HG02798 (cell line): ENCODE measurements at regions not wholly inside any gene's neighbourhood (a gene's known extent, or its start where the extent isn't known, plus 50 kb on each side); places are given as distances from the start of the nearest gene placed in this dataset.

Experiments
- ATAC-seq: cut with Tn5 transposase; IDR thresholded peaks from one replicate; pipeline ENCODE4 v1.9.1; 2021; ENCODE audit warnings: mild to moderate bottlenecking; ENCODE audit not compliant: unreplicated experiment, poor library complexity

DNA sequence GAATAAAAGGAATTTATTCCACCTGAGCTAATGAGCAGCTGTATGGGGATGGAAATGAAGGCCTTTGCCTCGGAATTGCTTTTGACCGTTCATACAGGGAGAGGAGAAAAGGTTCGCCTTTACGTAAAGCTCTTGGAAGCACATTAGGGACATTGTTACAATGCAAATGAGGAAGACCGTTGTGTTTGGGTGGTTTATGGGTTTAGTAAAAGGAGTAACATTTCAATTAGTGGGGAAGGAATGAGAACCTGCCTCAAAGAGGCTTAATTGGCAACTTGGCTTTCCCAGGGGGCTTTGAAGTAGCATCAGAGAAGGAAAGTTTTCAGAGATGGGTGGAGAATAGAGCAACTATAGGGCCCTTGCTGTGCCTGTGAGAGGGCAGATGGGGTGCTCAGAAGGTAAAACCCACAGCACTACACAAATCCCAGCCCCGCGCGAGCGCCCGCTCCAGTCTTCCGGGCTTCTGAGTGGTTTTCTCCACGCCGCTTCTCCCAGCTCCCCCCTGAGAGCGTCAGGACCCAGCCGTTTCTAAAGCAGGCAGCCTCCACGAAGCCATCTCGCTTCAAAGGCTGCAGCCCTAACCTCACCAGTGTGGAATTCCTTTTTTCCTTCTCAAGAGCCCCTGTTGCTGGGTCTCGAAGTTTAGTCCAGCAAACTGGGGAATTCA, 192.0 kb upstream of the HES1 start:
- no peak for ATAC-seq

DNA sequence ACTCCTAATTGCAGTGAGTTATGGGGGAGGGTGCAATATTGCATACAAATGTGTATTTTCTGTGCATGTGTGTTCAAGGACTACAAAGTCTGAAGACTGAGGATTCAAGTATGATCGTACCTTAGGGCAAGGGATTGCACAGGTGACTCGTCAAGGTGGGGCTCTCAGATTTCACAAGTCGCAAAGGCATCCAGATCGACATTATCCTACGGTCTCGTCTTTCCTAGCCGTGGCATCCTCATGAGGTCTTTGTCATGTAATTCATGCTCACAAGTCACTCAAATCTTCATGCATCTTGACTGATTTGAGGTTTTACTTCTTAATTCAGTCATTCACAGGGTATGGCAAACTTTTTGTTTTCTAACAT, 191.4 kb upstream of the HES1 start:
- ATAC-seq: no peak

- ATAC-seq: no peak
These were observed 190.8 kb upstream of the HES1 start for GRCh38 chr3:193945143-193945542.

GRCh38 chr3:193946945-193947344, 189.0 kb upstream of the HES1 start:
- no peak for ATAC-seq

DNA sequence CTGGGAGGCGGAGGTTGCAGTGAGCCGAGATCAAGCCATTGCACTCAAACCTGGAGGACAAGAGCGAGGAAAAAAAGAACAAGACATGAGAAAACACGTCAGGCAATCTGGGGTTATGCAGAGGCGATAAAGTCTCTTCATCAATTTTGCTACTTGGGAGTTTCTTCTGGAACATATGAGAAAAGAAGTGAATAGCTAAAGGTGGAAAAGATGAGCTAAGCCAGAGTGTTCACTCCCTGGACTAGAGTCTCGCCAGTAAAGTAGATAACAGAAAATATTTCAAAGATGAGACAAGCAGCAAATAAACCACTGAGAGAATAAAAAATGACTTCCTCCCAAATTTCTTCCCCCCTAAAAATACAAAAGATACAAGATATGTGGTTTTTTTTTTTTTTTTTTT, 188.4 kb upstream of the HES1 start:
- ATAC-seq: no peak

DNA sequence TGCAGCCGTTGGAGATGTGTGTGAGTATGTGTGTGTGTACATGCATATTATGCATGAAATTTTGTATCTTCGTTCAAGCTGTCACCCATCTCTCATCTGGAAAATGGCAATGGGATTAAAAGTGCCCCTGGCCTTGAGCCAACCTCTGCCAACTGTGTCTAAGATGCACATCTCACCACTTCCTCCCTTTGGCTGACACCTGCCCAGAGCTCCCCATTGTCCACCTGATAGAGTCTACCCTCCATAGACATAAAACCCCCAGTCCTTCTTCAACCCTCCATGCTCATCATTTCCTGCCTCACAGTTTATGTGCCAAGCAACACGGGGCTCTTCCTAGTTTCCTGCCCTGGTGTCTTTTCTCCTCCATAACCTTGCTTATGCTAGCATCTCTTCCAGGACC, 187.5 kb upstream of the HES1 start:
- no peak for ATAC-seq

GRCh38 chr3:193951859-193952258, 184.1 kb upstream of the HES1 start:
- ATAC-seq: no peak

DNA sequence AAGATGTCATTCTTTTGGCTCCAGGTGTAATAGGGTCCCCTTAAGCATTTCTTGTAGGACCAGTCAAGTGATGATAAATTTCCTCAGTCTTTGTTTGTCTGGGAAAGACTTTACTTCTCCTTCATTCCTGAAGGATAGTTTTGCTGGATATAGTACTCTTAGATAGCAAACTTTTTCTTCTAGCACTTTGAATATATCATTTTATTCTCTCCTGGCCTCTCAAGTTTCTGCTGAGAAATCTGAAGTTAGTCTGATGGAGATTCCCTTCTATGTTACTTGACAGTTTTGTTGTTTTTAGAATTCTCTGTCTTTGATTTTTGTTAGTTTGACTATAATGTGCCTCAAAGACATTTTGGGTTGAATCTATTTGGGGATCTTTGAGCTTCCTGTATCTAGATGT, 181.2 kb upstream of the HES1 start:
- ATAC-seq: no peak

DNA sequence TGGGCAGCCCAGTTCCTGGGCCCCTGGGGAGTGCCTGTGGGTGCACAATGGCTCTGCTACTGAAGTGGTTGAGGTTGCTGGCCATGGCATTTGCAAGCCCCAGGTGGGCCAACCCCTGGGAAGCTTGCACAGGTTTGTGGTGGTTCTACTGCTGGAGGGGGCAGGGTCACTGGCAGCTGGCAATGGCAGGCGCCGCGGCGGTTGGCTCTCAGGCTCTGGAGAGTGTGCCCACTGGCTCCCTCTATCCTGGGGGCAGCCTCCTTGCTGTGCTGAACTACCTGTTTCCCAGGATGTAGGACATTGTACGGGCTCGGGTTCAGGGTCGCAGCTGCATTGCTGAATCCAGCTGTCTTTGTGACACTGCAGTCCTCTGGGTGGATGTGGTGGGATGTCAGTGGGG, 180.2 kb upstream of the HES1 start:
- no peak for ATAC-seq

GRCh38 chr3:193959861-193960260, 176.1 kb upstream of the HES1 start:
- no peak for ATAC-seq

DNA sequence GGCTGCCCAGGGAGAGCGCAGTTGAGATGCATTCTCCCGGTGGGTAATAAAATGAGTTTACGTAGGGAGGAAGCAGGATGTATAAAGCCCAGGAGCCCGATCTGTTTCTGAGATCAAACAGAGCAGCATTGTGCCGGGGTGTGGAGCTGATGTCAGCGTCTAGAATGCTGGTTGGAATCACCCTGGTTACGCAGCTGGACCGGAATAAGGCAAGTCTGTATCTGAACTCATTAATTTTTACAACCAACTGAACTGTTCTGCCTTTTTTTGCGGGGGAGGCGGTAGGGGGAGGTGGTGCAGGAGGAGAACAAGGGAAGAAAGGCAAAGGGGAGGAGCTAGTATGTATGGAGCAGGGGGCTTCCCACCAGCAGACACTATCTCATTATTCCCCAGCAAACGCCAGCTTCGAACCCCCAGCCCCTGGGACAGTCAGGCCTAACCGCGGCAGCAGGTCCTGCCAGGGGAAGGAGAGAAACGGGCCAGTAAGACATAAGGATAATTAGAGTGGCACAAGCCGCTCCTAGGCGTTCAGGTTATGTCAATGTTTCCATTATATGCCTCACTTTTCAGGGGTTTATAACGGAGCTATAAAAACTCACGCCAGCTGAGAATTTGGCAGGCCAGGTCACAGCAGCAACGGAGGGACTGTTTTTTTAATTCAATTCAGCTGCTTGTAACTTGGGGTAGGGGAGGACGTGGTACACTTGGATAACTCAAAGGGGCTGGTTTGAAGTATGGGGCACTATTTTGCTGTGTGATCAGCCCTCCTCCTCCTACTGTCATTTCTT, 175.3 kb upstream of the HES1 start:
- no peak for ATAC-seq

DNA sequence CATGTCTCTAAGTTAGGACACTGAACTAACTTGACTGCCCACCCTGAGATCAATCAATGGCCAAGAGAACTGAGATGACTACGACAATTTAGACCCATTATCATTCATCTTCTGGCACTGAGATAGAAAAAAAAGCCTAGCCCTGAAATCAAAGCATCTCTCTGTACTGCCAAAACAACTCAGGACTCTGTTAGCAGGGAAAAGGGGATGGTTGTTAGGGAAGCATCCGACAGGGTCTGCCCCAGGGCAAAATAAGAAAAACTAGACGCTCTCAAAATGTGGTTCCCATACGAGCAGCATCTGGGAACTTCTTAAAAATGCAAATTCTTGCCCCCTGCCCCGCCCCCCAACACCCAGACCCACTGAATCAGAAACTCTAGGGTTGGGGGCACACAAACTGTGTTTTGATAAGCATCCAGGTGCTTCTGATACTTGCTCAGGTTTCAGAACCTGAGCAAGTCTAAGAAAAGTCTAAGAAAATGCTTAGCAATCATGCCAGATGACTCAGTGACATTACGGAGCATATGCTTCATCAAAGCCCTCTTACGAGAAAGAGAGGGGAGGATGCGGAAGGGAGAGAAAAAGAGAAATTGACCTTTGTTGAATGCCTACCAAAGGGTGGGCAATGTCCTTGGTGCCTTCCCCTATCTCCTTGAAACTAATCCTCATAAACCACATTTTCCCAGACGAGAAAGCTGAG, 172.8 kb upstream of the HES1 start:
- no peak for ATAC-seq

DNA sequence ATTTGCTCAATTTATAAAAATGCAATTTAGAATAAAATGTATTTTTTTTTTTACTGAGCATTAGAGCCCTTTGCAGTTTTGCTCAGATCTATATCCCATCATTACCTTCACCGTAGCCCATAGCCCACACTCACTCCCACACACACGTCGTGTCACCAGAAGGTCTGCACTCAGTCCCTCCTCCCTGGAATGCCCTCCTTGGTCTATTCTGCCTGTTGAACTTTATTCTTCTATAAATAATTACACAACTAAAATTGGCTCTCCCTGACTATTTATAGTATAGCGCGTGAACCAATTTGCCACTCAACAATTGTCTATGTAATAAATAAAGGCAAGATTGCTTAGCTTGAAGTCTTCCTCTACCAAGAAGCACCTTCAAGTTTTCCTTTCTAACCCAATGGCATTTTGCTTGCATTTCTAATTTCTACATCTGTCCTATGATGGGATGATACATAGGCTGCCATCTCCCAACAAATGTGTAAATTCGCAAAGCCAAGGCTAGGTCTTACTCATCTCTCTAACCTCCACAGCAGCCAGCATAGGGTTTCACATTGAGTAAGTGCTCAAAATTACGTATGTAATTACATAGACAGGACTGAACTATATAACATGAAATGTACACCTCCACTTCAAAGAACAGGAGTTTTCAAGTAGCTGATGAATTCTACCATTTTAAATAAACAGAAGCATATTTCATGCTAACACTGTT, 172.0 kb upstream of the HES1 start:
- no peak for ATAC-seq

GRCh38 chr3:193964517-193964880, 171.4 kb upstream of the HES1 start:
- ATAC-seq: no peak

- no peak for ATAC-seq
These were observed 167.5 kb upstream of the HES1 start for GRCh38 chr3:193968380-193968974.

DNA sequence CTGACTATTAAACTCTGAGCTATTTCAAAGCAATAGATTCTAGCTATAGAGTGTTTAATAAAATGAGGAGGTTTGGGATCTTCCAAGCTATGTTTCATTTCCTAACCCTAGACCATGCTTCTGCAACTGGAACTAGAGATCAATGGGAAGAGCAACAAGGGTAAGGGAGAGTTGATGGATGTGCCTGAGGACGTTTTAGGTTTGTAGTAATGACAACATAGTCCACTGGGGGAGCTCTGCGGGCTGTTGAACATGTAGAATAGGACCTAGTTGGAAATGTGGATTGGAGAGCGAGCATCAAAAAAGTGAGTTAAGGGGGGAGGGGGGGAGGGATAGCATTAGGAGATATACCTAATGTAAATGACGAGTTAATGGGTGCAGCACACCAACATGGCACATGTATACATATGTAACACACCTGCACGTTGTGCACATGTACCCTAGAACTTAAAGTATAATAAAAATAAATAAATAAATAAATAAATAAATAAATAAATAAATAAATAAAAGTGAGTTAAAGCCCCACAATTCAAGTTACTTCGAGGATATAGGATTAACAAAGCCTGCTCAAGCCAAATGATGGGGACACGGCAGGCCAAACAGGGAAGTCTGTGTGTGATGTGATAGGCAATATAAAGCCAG, 165.7 kb upstream of the HES1 start:
- peak; percentile 64 for ATAC-seq

- no peak for ATAC-seq
These were observed 165.2 kb upstream of the HES1 start for GRCh38 chr3:193970773-193971206.

DNA sequence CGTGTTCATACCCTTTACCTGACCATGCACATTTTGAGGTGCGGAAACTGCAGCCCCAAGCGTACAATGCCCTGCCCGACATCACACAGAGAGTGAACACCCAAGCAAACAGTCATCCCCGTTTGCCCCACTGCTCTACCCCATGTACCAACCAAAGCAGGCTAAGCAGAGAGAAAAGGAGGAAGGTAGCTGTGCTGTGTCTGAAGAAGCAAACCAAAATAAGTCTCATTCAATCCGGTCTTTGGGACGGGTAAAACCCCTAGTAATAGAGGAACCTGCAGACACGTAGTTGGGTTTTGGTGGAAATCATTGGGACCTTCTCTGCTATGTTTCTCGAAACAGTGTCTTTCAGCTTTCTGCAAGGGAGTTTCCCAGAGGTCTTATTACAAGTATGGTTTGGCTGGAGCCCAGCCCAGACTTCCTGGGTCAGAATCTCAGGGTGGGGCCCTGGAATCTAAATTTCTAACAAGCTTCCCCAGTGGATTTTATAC, 164.6 kb upstream of the HES1 start:
- ATAC-seq: no peak

- no peak for ATAC-seq
These were observed 164.0 kb upstream of the HES1 start for GRCh38 chr3:193971966-193972365.

DNA sequence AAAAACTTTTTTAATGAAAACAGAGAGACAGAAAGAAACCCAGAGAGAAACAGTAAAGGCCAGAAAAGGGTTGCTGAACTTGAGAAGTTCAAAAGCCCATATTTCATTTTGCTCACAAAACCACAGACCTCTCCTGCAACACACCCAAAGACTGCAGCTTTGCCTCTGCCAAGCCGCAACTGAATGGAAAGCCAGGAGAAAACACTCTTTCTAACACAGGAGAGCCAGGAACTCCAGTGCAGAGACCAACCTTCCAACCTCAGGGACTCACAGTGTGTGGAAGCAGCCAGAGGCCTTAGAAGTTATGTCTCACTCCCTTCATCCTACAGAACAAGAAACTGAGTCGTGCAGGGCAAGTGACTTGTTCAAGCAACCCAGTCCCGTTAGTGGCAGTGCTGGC, 163.1 kb upstream of the HES1 start:
- ATAC-seq: no peak
